Thyroid gland (tissue), 4 donors: ENCODE measurements at regions not wholly inside any gene's neighbourhood (a gene's known extent, or its start where the extent isn't known, plus 50 kb on each side); places are given as distances from the start of the nearest gene placed in this dataset.

Source experiments
- DNase-seq, 2 donors: peaks; one replicate each; pipeline ENCODE4 v3.0.0-alpha.2; 2019
- H3K27ac ChIP-seq, 3 donors: fragments of 200-600 bp; sonication (generic); 1 replicate in 2 of 3; 2 replicates in 1 of 3; pipeline ENCODE4 v1.5.1; 2016 to 2019; ENCODE audit warnings: mild to moderate bottlenecking in 1 of 3, moderate library complexity in 1 of 3
- H3K27me3 ChIP-seq: fragments of 200-600 bp; sonication (generic); one replicate; pipeline ENCODE4 v1.5.1; 2019
- H3K36me3 ChIP-seq, 2 donors: fragments of 200-600 bp; sonication (generic); one replicate each; pipeline ENCODE4 v1.5.1; 2016 to 2019
- H3K4me1 ChIP-seq, 2 donors: fragments of 200-600 bp; sonication (generic); one replicate each; pipeline ENCODE4 v1.5.1; 2017 to 2019
- H3K4me3 ChIP-seq, 3 donors: fragments of 200-600 bp; sonication (generic); replicated peaks in 1 of 3; 1 replicate in 2 of 3; 2 replicates in 1 of 3; pipeline ENCODE4 v1.5.1; 2016; ENCODE audit warnings: mild to moderate bottlenecking in 1 of 3
- H3K9me3 ChIP-seq: fragments of 200-600 bp; sonication (generic); one replicate; pipeline ENCODE4 v1.5.1; 2017
- CTCF ChIP-seq, 6 experiments: fragments of 200-600 bp in 3 of 6; fragments of 450-650 bp in 3 of 6; sonication (generic) in 3 of 6; IDR thresholded peaks; one replicate each; pipeline ENCODE4 v1.5.1; 2016 to 2019; ENCODE audit warnings: antibody characterized with exemption in 6 of 6, mild to moderate bottlenecking in 2 of 6, inconsistent platforms in 1 of 6, moderate library complexity in 1 of 6
- POLR2A ChIP-seq, 2 donors: fragments of 450-650 bp; IDR thresholded peaks; one replicate each; pipeline ENCODE4 v1.6.1; 2017; ENCODE audit warnings: antibody characterized with exemption in 2 of 2, mild to moderate bottlenecking in 2 of 2, moderate library complexity in 1 of 2
- WGBS, 2 donors: methylation state at CpG; one replicate each; pipeline ENCODE4 v1.1.5; 2017; 5-methylcytosine and 5-hydroxymethylcytosine counted together
- intact Hi-C: fragments of 100-400 bp; cut with DNase I; formaldehyde crosslinking; loops from one replicate; pipeline ENCODE4 v1.15.1; 2023

GRCh38 chr5:63375851-63376250, 586.4 kb downstream of the HTR1A start:
- Histone ChIP-seq H3K36me3 (no peaks in the 10 kb centered on the region), H3K27ac (no peak overlapping the region), H3K27me3 (no peaks in the 10 kb centered on the region), H3K4me1 (no peaks in the 10 kb centered on the region), H3K4me3 (no peak overlapping the region), H3K9me3 (no peaks in the 10 kb centered on the region)
- TF ChIP-seq POLR2A (IDR thresholded peaks at IDR 0.05) (no peak), CTCF (IDR thresholded peaks at IDR 0.05) (no peak)
- intact Hi-C loops: no loop called here
- WGBS, 2 donors: 62 to 72% methylated on average over 6 of the region's 6 CpGs
- DNase-seq: no peak

- TF ChIP-seq CTCF (IDR thresholded peaks at IDR 0.05) (no peak), POLR2A (IDR thresholded peaks at IDR 0.05) (no peak)
- Histone ChIP-seq H3K27me3 (no peaks in the 10 kb centered on the region), H3K4me3 (no peak overlapping the region), H3K9me3 (no peaks in the 10 kb centered on the region), H3K4me1 (no peaks in the 10 kb centered on the region), H3K36me3 (no peaks in the 10 kb centered on the region), H3K27ac (no peak overlapping the region)
- intact Hi-C loops: no loop called here
- DNase-seq: no peak
Measured at GRCh38 chr5:63374085-63374484, 588.2 kb downstream of the HTR1A start.

GRCh38 chr5:63351164-63351563, 611.1 kb downstream of the HTR1A start:
- intact Hi-C loops: no loop called here
- H3K27me3 ChIP-seq: no peaks in the 10 kb centered on the region
- 74 to 75% methylated on average over 1 of the region's 1 CpG for WGBS, 2 donors
- H3K9me3 ChIP-seq: no peaks in the 10 kb centered on the region
- no peaks in the 10 kb centered on the region for H3K4me1 ChIP-seq
- no peak overlapping the region for H3K27ac ChIP-seq
- no peak for DNase-seq
- no peak overlapping the region for H3K4me3 ChIP-seq
- no peaks in the 10 kb centered on the region for H3K36me3 ChIP-seq
- TF ChIP-seq POLR2A (IDR thresholded peaks at IDR 0.05) (no peak), CTCF (IDR thresholded peaks at IDR 0.05) (no peak)

- intact Hi-C loops: no loop called here
- no peak for TF ChIP-seq CTCF (IDR thresholded peaks at IDR 0.05)
- no peak for TF ChIP-seq POLR2A (IDR thresholded peaks at IDR 0.05)
- Histone ChIP-seq H3K27me3 (no peaks in the 10 kb centered on the region), H3K36me3 (no peaks in the 10 kb centered on the region), H3K27ac (no peak overlapping the region), H3K4me3 (no peak overlapping the region), H3K9me3 (no peaks in the 10 kb centered on the region), H3K4me1 (no peaks in the 10 kb centered on the region)
- no peak for DNase-seq
Measured at GRCh38 chr5:63346451-63346850, 615.8 kb downstream of the HTR1A start.

- Histone ChIP-seq H3K27ac (no peak overlapping the region), H3K9me3 (no peaks in the 10 kb centered on the region), H3K4me3 (no peak overlapping the region), H3K36me3 (no peaks in the 10 kb centered on the region), H3K4me1 (no peaks in the 10 kb centered on the region), H3K27me3 (no peaks in the 10 kb centered on the region)
- intact Hi-C loops: no loop called here
- WGBS, 2 donors: 87% methylated on average over 2 of the region's 2 CpGs
- TF ChIP-seq CTCF (IDR thresholded peaks at IDR 0.05) (no peak), POLR2A (IDR thresholded peaks at IDR 0.05) (no peak)
- no peak for DNase-seq
Measured at GRCh38 chr5:63341442-63341841, 620.8 kb downstream of the HTR1A start.
